Tibial nerve (tissue), 4 donors: ENCODE measurements at regions not wholly inside any gene's neighbourhood (a gene's known extent, or its start where the extent isn't known, plus 50 kb on each side); places are given as distances from the start of the nearest gene placed in this dataset.

Experiments
- EP300 ChIP-seq, 2 donors: sonication (generic); formaldehyde crosslinking; IDR thresholded peaks; one replicate each; pipeline ENCODE4 v1.6.1; 2017; ENCODE audit warnings: antibody characterized with exemption in 2 of 2, mild to moderate bottlenecking in 1 of 2
- POLR2A ChIP-seq, 2 donors: fragments of 450-650 bp; IDR thresholded peaks; one replicate each; pipeline ENCODE4 v1.6.1; 2017; ENCODE audit warnings: antibody characterized with exemption in 2 of 2, mild to moderate bottlenecking in 2 of 2, moderate library complexity in 2 of 2
- TF ChIP-seq, protein P1 (sequence below), 5 experiments: fragments of 200-600 bp in 3 of 5; fragments of 450-650 bp in 2 of 5; sonication (generic) in 3 of 5; IDR thresholded peaks; one replicate each; pipeline ENCODE4 v1.5.1; 2016 to 2019; ENCODE audit warnings: antibody characterized with exemption in 5 of 5, mild to moderate bottlenecking in 3 of 5, moderate library complexity in 2 of 5

GRCh38 chr10:10714327-10714726, 303.3 kb upstream of the CELF2 start:
- TF ChIP-seq POLR2A (IDR thresholded peaks at IDR 0.05) (no peak), EP300 (IDR thresholded peaks at IDR 0.05) (no peak)
- TF ChIP-seq, protein P1, sequence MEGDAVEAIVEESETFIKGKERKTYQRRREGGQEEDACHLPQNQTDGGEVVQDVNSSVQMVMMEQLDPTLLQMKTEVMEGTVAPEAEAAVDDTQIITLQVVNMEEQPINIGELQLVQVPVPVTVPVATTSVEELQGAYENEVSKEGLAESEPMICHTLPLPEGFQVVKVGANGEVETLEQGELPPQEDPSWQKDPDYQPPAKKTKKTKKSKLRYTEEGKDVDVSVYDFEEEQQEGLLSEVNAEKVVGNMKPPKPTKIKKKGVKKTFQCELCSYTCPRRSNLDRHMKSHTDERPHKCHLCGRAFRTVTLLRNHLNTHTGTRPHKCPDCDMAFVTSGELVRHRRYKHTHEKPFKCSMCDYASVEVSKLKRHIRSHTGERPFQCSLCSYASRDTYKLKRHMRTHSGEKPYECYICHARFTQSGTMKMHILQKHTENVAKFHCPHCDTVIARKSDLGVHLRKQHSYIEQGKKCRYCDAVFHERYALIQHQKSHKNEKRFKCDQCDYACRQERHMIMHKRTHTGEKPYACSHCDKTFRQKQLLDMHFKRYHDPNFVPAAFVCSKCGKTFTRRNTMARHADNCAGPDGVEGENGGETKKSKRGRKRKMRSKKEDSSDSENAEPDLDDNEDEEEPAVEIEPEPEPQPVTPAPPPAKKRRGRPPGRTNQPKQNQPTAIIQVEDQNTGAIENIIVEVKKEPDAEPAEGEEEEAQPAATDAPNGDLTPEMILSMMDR (IDR thresholded peaks at IDR 0.05) = no peak
